Thyroid gland (tissue), 4 donors: ENCODE measurements at regions not wholly inside any gene's neighbourhood (a gene's known extent, or its start where the extent isn't known, plus 50 kb on each side); places are given as distances from the start of the nearest gene placed in this dataset.

Source experiments
- POLR2A ChIP-seq, 2 donors: fragments of 450-650 bp; IDR thresholded peaks; one replicate each; pipeline ENCODE4 v1.6.1; 2017; ENCODE audit warnings: antibody characterized with exemption in 2 of 2, mild to moderate bottlenecking in 2 of 2, moderate library complexity in 1 of 2
- TF ChIP-seq, protein P1 (sequence below), 6 experiments: fragments of 200-600 bp in 3 of 6; fragments of 450-650 bp in 3 of 6; sonication (generic) in 3 of 6; IDR thresholded peaks; one replicate each; pipeline ENCODE4 v1.5.1; 2016 to 2019; ENCODE audit warnings: antibody characterized with exemption in 6 of 6, mild to moderate bottlenecking in 2 of 6, inconsistent platforms in 1 of 6, moderate library complexity in 1 of 6

DNA sequence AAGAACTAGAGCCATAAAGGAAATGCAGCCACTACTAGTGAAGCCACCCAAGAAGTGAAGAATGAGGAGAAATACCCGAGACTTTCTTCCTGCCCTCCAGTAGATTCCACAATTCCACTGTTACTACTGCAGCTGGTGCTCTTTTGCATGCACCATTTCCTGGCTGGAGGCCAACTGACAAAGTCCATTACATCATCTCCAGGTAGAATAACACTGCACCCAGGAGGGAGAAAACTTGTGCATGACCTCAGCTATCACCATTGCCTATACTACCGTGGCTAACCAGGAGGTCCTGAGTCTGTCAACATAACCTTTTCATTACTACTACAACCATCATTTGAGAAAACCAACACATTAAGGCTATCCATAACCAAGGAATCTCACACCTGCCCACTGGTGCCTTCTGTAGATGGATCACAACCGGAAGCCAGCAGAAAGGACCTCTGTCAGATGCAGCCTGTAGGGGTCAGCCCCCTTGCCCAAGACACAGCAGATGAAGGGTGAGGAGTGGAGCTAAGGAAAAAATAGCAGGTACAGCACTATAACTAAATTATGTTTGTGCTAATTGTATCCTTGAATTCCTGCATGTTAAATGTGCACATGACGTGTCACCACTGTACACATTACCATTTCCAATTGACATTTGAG, 200.8 kb upstream of the C2CD4B start:
- TF ChIP-seq, protein P1, sequence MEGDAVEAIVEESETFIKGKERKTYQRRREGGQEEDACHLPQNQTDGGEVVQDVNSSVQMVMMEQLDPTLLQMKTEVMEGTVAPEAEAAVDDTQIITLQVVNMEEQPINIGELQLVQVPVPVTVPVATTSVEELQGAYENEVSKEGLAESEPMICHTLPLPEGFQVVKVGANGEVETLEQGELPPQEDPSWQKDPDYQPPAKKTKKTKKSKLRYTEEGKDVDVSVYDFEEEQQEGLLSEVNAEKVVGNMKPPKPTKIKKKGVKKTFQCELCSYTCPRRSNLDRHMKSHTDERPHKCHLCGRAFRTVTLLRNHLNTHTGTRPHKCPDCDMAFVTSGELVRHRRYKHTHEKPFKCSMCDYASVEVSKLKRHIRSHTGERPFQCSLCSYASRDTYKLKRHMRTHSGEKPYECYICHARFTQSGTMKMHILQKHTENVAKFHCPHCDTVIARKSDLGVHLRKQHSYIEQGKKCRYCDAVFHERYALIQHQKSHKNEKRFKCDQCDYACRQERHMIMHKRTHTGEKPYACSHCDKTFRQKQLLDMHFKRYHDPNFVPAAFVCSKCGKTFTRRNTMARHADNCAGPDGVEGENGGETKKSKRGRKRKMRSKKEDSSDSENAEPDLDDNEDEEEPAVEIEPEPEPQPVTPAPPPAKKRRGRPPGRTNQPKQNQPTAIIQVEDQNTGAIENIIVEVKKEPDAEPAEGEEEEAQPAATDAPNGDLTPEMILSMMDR (IDR thresholded peaks at IDR 0.05) = no peak
- no peak for TF ChIP-seq POLR2A (IDR thresholded peaks at IDR 0.05)
